Fibroblast of peridontal ligament (primary cell): ENCODE measurements at regions not wholly inside any gene's neighbourhood (a gene's known extent, or its start where the extent isn't known, plus 50 kb on each side); places are given as distances from the start of the nearest gene placed in this dataset.
A peak's percentile ranks its signal among the peaks of the same experiment; 100 is the strongest.
"Not testable (repeated sequence)": the region's sequence is repeated elsewhere in the genome, so short reads cannot be mapped to it uniquely, and the experiment has no call there.

ENCODE experiments used
- DNase-seq: peaks from one replicate; pipeline ENCODE4 v3.0.0-alpha.2; 2010; ENCODE audit errors: extremely low read depth

DNA sequence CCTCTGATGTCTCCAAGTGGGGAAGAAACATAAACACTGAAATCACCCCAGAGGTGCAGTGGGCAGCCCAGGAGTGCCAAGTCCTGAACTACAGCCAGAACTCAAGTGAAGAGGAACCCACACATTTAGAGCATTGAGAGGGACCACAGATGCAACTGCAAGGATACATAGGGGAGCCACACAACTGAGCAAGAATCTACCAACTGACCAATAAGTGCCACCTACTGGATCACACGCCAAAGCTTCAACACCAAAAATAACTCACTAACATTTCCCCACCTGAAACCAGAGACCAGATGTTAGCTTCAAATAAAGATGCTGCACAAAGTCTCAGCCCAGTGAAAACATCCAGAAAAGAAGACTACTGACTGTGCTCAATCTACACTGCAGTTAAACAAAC is 276.7 kb upstream of the GRIA3 start:
- no peak for DNase-seq

GRCh38 chrX:122910697-122911096 is 273.4 kb upstream of the GRIA3 start:
- no peak for DNase-seq

DNA sequence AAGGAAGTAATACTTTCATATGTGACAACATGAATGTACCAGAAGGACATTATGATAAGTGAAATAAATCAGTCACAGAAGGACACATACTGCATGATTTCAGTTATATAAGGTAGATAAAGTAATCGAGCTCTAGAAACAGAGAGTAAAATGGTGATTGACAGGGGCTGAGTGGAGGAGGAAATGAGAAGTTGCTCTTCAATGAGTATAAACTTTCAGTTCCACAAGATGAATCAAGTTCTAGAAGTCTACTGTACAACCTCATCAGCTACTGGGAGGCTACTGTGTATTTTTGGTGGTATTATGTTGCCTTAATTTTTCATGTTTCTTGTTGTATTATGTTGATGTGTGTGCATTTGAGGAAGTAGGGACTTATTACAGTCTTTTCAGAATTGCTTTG is 270.9 kb upstream of the GRIA3 start:
- no peak for DNase-seq

DNA sequence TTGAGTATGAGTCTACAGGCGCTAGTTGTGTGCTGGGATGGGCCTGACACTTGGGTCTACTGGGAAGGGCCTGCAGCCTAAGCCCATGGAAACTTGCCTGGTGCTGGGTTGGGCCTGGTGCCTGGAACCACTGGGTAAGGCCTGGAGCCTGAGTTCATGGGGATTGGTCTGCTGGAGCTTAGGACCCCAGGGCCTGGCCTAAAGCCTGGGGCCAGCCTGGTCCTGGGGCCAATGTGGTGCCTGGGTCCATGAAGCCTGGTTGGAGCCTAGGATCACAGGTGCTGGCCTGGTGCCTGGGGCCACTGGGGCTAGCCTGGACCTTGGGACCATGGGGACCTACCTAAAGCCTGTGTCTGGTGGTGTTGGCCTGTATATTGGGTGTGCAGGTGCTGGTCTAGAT is 270.3 kb upstream of the GRIA3 start:
- DNase-seq = no peak

- no peak for DNase-seq
Observed at GRCh38 chrX:122914256-122914655, 269.8 kb upstream of the GRIA3 start.

- DNase-seq = no peak
Observed at GRCh38 chrX:122934131-122934530, 249.9 kb upstream of the GRIA3 start.

DNA sequence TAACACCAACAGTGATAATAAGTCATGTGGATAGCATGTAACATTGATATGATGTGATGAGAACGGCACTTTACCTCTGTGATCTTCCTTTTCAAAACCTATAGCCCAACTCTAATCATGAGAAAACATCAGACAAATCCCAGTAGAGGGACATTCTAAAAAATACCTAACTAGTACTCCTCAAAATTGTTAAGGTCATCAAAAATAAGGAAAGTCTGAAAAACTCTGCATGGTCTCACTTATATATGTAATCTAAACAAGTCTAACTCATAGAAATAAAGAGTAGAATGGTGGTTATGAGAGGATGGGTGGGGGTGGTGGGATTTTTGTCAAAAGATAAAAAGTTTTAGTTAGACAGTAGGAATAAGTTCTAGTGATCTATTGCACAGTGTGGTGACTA is 243.9 kb upstream of the GRIA3 start:
- no peak for DNase-seq

- DNase-seq = no peak
Observed at GRCh38 chrX:122941806-122942205, 242.3 kb upstream of the GRIA3 start.

- DNase-seq = peak; percentile 79
Observed at GRCh38 chrX:122943918-122944317, 240.2 kb upstream of the GRIA3 start.

- no peak for DNase-seq
Observed at GRCh38 chrX:122945328-122945727, 238.8 kb upstream of the GRIA3 start.

- DNase-seq = no peak
Observed at GRCh38 chrX:122972604-122973003, 211.5 kb upstream of the GRIA3 start.

GRCh38 chrX:122982521-122982920 is 201.6 kb upstream of the GRIA3 start:
- no peak for DNase-seq

DNA sequence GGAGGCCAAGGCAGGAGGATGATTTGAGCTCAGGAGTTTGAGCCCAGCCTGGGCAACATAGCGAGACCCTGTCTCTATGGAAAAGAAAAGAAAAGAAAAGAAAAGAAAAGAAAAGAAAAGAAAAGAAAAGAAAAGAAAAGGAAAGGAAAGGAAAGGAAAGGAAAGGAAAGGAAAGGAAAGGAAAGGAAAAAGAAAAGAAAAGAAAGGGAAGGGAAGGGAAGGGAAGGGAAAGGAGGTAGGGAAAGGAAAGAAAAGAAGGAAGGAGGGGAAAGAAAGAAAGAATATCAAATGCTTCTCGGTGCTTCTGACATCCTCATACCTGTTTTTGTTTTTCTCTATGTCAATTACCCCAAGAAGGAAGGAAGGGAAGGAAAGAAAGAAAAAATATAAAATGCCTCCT is 181.2 kb upstream of the GRIA3 start:
- not testable (repeated sequence) for DNase-seq

DNA sequence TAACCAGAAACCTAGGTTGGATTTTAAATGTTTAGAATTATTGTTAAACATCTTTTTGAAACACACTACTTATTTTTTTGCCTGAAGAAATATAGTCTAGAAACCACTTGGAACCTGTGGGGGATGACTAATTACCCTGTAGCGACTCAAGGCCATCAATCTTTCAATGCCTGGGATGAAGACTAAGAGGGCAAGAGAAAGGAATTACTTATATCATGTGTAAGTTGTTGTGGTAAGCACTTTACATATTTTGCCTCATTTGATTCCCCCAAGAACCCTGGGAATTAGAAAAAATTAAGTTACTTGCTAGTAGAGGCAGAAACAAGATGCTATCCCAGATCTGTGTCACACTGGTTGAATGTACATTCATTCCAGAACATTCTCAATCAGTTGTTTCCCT is 170.9 kb upstream of the GRIA3 start:
- DNase-seq = no peak

DNA sequence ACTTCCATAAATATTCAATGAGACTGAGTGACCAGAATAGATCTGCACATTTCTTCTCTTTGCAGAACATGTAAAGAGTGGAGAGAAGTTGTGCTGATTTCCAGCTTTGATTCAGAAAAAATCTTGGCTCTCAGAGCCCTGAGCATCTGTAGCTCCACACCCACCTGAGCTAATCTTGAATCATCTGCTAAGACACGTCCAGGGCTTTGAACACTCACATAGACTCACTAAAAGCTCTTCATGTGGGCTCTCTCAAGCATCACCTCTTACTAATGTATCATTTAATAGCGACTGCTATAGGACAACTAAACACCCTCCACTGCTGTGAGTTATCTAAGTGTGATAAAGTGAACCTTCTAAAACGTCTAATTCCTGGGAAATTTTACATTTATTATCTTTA is 147.7 kb upstream of the GRIA3 start:
- no peak for DNase-seq

DNA sequence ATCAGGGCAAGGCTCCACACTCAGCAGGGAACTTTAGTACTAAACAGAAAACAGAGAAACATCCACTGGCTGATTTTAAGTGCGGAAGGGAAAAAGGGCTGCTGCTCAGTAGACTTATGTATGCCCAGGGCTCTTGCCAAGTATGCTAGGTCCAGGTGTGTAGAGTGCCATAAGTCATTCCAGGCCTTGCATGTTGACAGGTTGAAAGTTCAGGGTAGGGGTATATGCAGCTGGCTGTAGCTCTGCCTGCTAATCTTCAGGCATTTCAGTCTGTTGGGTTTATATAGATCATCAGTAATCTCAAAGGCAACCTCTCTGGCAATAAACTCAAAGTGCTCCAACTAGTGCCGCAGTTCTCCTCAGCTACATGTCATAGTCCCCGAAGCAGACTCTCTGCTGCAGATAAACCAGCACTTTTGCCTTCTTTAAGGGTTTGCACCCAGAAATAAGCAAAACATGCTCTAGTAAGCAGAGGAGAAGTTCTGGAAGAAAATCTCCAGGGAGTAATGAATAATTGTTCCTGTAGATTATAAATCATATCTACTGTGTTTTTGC is 134.9 kb upstream of the GRIA3 start:
- no peak for DNase-seq

GRCh38 chrX:123060986-123061385 is 123.1 kb upstream of the GRIA3 start:
- no peak for DNase-seq

GRCh38 chrX:123064053-123064452 is 120.0 kb upstream of the GRIA3 start:
- DNase-seq = no peak

DNA sequence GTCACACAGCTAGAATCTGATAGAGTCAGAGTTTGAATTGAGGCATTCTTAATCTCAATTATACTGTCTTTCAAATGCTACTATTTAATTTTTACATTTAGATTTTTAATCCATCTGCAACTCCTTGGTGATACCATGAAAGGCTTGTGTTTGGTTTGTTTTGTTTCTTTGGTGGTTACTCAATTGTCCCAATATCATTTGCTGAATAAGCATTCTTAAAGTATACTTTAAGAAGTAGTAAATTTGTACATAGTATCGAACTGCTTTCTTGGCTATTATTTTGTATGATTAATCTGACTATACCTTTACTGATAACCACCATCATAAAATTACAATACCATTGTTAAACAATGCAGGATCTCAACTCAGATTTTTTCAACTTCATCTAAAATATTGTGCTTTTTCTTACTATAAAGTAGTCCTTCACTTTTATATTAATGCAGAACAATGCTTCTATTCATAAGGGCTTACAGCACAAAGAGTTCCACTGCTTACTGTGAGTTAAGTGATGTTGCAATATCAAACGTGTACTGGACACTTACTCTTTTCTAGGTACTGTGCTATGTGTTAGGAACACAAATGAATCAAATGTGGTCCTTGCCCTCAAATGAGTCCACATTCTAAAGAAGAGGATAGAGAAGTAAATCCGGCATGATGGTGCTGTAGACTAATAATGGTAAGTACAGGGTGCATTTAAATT is 111.2 kb upstream of the GRIA3 start:
- no peak for DNase-seq

DNA sequence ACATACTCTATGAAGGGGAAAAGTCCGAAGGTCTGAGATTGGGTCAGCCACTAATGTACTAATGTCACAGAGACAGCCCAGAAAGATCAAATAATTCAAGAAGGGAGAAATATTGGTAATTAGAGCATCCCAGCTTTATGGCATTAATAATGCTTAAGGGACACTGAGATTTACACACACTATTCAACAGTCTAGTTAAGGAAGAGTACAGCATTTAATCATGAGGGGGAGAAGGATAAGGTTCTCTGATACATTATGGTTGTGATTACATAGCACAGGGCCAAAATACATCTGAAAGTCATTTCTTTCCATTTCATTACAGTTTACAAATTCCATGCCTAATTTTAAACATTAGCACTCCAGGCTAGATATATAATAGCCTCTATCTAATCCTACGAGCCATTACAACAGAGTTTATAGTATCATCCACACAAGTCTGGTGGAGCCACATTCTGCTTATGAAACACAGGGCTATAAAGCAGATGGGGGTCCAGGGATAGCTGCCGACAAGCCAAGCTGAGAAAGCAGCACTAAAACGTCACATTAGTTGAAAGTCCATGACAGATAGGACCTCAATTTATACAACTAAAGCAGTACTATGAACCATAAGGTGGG is 108.0 kb upstream of the GRIA3 start:
- DNase-seq = no peak

DNA sequence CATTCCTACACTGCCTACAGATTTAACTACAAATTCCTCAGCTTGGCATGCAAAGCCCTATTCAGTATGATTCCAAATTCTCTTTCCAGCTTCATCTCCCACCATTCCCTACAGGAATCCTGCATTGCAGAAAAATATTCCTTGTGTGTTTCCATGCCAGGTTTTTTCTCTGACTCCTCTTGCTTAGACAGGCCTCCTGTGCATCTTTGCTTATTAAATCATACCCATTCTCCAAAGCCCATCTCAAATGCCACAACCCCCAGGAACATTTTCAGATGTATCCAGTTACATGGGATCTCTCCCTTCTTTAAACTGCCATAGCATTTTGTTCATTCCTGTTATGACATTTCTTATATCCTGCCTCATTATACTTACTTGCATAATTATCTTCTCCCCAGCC is 106.4 kb upstream of the GRIA3 start:
- DNase-seq = no peak

DNA sequence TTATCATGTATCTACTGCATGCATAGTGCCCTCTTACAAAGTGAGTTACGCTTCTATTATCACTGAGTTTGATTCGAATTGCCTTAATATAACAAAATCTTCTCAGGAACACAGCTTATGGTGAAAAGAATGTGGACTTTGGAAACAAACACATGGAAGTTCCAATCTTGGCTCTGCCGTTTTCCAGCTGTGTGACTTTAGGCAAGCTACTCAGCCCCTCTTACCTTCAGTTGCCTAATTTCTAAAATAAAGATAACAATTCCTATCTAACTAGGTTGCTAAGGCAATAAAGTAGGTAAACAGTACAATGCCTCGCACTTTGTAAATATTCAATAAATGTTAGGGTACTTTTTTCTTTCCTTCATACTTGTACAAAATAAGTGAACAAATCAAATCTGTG is 104.0 kb upstream of the GRIA3 start:
- DNase-seq = no peak

GRCh38 chrX:123081776-123082175 is 102.3 kb upstream of the GRIA3 start:
- DNase-seq = no peak

- DNase-seq = peak; percentile 65
Observed at GRCh38 chrX:123083924-123084323, 100.2 kb upstream of the GRIA3 start.
